ENCODE measurements at regions not wholly inside any gene's neighbourhood (a gene's known extent, or its start where the extent isn't known, plus 50 kb on each side); places are given as distances from the start of the nearest gene placed in this dataset.

- TF ChIP-seq CREB1 (IDR thresholded peaks at IDR 0.05; ENCODE audit: low read depth) (no peak), CTCF (IDR thresholded peaks at IDR 0.05 in 2 of 3, conservative IDR thresholded peaks at IDR 0.05 in 1 of 3; ENCODE audit: control insufficient read depth in 2 of 3, extremely low read depth in 1 of 3, insufficient read depth in 1 of 3, low read depth in 3 of 3, low read length in 3 of 3) (no peak), ELK1 (IDR thresholded peaks at IDR 0.05; ENCODE audit: low read depth, low read length) (no peak), TCF7 (IDR thresholded peaks at IDR 0.05; ENCODE audit: borderline replicate concordance) (no peak), EP300 (IDR thresholded peaks at IDR 0.05; ENCODE audit: borderline replicate concordance in 1 of 2, control insufficient read depth in 1 of 2, low read depth in 2 of 2, low read length in 2 of 2) (no peak), MTA3 (IDR thresholded peaks at IDR 0.05; ENCODE audit: borderline replicate concordance, low read length) (no peak), HDAC6 (IDR thresholded peaks at IDR 0.05; ENCODE audit: unreplicated experiment) (no peak), POLR2A (IDR thresholded peaks at IDR 0.05; ENCODE audit: low read depth, low read length) (no peak), POLR2AphosphoS5 (IDR thresholded peaks at IDR 0.05; ENCODE audit: low read length) (no peak), YY1 (IDR thresholded peaks at IDR 0.05; ENCODE audit: low read depth, low read length) (no peak), ZBTB4 (CRISPR knock-in tag; IDR thresholded peaks at IDR 0.05) (no peak), TCF12 (IDR thresholded peaks at IDR 0.05; ENCODE audit: low read depth, low read length) (no peak), JUND (IDR thresholded peaks at IDR 0.05; ENCODE audit: low read depth, low read length) (no peak)
Measured at GRCh38 chr3:102630531-102630930, 195.7 kb downstream of the ZPLD1 start.
